PC-9 (cell line): ENCODE measurements at regions not wholly inside any gene's neighbourhood (a gene's known extent, or its start where the extent isn't known, plus 50 kb on each side); places are given as distances from the start of the nearest gene placed in this dataset.

ENCODE experiments used
- EZH2 ChIP-seq: fragments of 200-600 bp; sonication (generic); IDR thresholded peaks from 2 replicates; pipeline ENCODE4 v1.8.0; 2017; ENCODE audit warnings: antibody characterized with exemption, low read depth
- TF ChIP-seq, protein P1 (sequence below): fragments of 200-600 bp; sonication (generic); conservative IDR thresholded peaks from 2 replicates; pipeline ENCODE4 v1.6.1; 2017; ENCODE audit warnings: mixed run types, antibody characterized with exemption, mild to moderate bottlenecking, moderate library complexity

DNA sequence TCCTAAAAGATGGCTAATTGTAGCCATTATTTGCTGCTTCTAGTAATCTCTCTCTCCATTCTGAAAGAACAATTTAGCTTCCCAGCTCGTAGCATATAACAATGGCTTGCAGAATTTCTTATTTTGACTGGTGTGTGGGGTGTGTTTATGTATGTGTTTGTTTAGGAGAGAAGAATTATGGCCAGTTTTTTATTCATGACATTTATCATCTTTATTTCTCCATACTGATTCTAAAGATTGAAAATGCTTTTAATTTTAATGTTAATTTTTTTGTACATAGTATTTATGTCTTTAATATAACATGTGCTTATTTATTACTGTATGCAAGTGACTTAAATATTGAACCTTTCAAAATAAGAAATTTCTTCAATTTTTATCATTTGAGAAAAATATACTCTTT, 115.8 kb upstream of the TMTC4 start:
- TF ChIP-seq, protein P1, sequence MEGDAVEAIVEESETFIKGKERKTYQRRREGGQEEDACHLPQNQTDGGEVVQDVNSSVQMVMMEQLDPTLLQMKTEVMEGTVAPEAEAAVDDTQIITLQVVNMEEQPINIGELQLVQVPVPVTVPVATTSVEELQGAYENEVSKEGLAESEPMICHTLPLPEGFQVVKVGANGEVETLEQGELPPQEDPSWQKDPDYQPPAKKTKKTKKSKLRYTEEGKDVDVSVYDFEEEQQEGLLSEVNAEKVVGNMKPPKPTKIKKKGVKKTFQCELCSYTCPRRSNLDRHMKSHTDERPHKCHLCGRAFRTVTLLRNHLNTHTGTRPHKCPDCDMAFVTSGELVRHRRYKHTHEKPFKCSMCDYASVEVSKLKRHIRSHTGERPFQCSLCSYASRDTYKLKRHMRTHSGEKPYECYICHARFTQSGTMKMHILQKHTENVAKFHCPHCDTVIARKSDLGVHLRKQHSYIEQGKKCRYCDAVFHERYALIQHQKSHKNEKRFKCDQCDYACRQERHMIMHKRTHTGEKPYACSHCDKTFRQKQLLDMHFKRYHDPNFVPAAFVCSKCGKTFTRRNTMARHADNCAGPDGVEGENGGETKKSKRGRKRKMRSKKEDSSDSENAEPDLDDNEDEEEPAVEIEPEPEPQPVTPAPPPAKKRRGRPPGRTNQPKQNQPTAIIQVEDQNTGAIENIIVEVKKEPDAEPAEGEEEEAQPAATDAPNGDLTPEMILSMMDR, result no peak
- TF ChIP-seq EZH2, result no peak
